ENCODE measurements at regions not wholly inside any gene's neighbourhood (a gene's known extent, or its start where the extent isn't known, plus 50 kb on each side); places are given as distances from the start of the nearest gene placed in this dataset.

- H3F3A ChIP-seq (ENCODE audit: insufficient read depth), result no peaks in the 10 kb centered on the region
- TF ChIP-seq EZH2phosphoT487 (conservative IDR thresholded peaks at IDR 0.05; ENCODE audit: low read length) (no peak), CTCF (IDR thresholded peaks at IDR 0.05; ENCODE audit: insufficient read depth, low read length, poor library complexity, severe bottlenecking) (no peak)
- H3K27me3 ChIP-seq (ENCODE audit: low read length), result no peaks in the 10 kb centered on the region
- H3K4me3 ChIP-seq (ENCODE audit: insufficient read depth, low read length, poor library complexity, severe bottlenecking), result no peak overlapping the region
- H3K4me2 ChIP-seq (ENCODE audit: low read depth, low read length, poor library complexity, severe bottlenecking), result no peak overlapping the region
- no peaks in the 10 kb centered on the region for H3K9me3 ChIP-seq (ENCODE audit: insufficient read depth, low read length)
- H3K36me3 ChIP-seq (ENCODE audit: low read length), result no peaks in the 10 kb centered on the region
- H3K9me2 ChIP-seq (replicated peaks; ENCODE audit: insufficient read depth, low read length), result no peaks in the 10 kb centered on the region
- no peak overlapping the region for H2AFZ ChIP-seq (ENCODE audit: low read depth, low read length, severe bottlenecking)
- no peaks in the 10 kb centered on the region for H4K20me1 ChIP-seq (ENCODE audit: low read depth, low read length)
- no peaks in the 10 kb centered on the region for H3K79me2 ChIP-seq (ENCODE audit: insufficient read depth, low read length)
- H3K9ac ChIP-seq (ENCODE audit: low read length), result no peak overlapping the region
- H3K27ac ChIP-seq (ENCODE audit: low read depth, low read length), result no peak overlapping the region
Measured at GRCh38 chr2:71860381-71860926, 287.2 kb downstream of the CYP26B1 start.

- no peak for TF ChIP-seq CTCF (IDR thresholded peaks at IDR 0.05; ENCODE audit: insufficient read depth, low read length, poor library complexity, severe bottlenecking)
- H3K27me3 ChIP-seq (ENCODE audit: low read length), result no peaks in the 10 kb centered on the region
- no peaks in the 10 kb centered on the region for H3K36me3 ChIP-seq (ENCODE audit: low read length)
- H3K27ac ChIP-seq (ENCODE audit: low read depth, low read length), result no peak overlapping the region
- H3K9me2 ChIP-seq (replicated peaks; ENCODE audit: insufficient read depth, low read length), result no peaks in the 10 kb centered on the region
- H2AFZ ChIP-seq (ENCODE audit: low read depth, low read length, severe bottlenecking), result no peak overlapping the region
- no peaks in the 10 kb centered on the region for H3F3A ChIP-seq (ENCODE audit: insufficient read depth)
- H3K79me2 ChIP-seq (ENCODE audit: insufficient read depth, low read length), result no peaks in the 10 kb centered on the region
- no peak overlapping the region for H3K9ac ChIP-seq (ENCODE audit: low read length)
- no peak overlapping the region for H3K4me2 ChIP-seq (ENCODE audit: low read depth, low read length, poor library complexity, severe bottlenecking)
- H4K20me1 ChIP-seq (ENCODE audit: low read depth, low read length), result no peaks in the 10 kb centered on the region
- no peaks in the 10 kb centered on the region for H3K9me3 ChIP-seq (ENCODE audit: insufficient read depth, low read length)
- H3K4me3 ChIP-seq (ENCODE audit: insufficient read depth, low read length, poor library complexity, severe bottlenecking), result no peak overlapping the region
Measured at GRCh38 chr2:71859211-71859847, 288.3 kb downstream of the CYP26B1 start.

GRCh38 chr2:71858071-71858470 is 289.6 kb downstream of the CYP26B1 start:
- Histone ChIP-seq H3K9me2 (replicated peaks; ENCODE audit: insufficient read depth, low read length) (no peaks in the 10 kb centered on the region), H3K27ac (ENCODE audit: low read depth, low read length) (no peak overlapping the region), H4K20me1 (ENCODE audit: low read depth, low read length) (no peaks in the 10 kb centered on the region), H3K36me3 (ENCODE audit: low read length) (no peaks in the 10 kb centered on the region), H3K27me3 (ENCODE audit: low read length) (no peaks in the 10 kb centered on the region), H3K79me2 (ENCODE audit: insufficient read depth, low read length) (no peaks in the 10 kb centered on the region), H3K9ac (ENCODE audit: low read length) (no peak overlapping the region), H3K4me3 (ENCODE audit: insufficient read depth, low read length, poor library complexity, severe bottlenecking) (no peak overlapping the region), H3K9me3 (ENCODE audit: insufficient read depth, low read length) (no peaks in the 10 kb centered on the region), H3K4me2 (ENCODE audit: low read depth, low read length, poor library complexity, severe bottlenecking) (no peak overlapping the region), H2AFZ (ENCODE audit: low read depth, low read length, severe bottlenecking) (no peak overlapping the region), H3F3A (ENCODE audit: insufficient read depth) (no peaks in the 10 kb centered on the region)
- no peak for TF ChIP-seq CTCF (IDR thresholded peaks at IDR 0.05; ENCODE audit: insufficient read depth, low read length, poor library complexity, severe bottlenecking)
